Retina (tissue), 1 donor: ENCODE measurements at regions not wholly inside any gene's neighbourhood (a gene's known extent, or its start where the extent isn't known, plus 50 kb on each side); places are given as distances from the start of the nearest gene placed in this dataset.

Experiments
- DNase-seq: peaks from one replicate; pipeline ENCODE4 v3.0.0-alpha.2; 2016

DNA sequence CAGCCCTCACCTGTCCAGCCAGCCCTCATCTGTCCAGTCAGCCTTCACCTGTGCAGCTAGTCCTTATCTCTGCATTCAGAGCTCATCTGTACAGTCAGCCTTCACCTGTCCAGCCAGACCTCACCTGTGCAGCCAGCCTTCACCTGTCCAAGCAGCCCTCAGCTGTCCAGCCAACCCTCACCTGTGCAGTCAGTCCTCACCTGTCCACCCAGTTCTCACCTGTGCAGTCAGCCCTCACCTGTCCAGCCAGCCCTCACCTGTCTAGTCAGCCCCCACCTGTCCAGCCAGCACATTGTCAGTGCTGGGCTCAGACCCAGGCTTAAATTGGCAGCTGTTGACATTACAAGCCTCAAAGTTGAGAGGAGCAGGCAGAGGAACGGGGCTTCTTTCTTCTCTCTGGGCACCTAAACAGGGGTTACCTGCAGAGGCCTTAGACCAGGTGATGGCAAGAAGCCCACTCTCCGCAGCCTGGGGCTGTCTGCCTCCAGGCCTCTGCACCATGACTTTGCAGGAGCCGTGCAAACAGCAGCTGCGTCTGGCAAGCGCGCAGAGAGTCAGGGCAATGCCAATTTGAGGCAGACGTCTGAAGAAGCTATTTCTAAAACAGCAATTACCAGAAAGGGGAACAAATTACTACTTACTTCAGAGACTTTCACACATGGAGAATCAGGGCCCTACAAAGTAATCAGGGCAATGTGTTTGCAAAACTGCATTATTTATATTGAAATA lies 506.1 kb downstream of the NPHP4 start:
- DNase-seq, result no peak

GRCh38 chr1:5485436-5485835 lies 506.8 kb downstream of the NPHP4 start:
- DNase-seq, result no peak

GRCh38 chr1:5484451-5485165 lies 507.6 kb downstream of the NPHP4 start:
- no peak for DNase-seq

GRCh38 chr1:5481889-5482288 lies 510.3 kb downstream of the NPHP4 start:
- peak; percentile 75 for DNase-seq

- no peak for DNase-seq
Measured at GRCh38 chr1:5480906-5481305, 511.3 kb downstream of the NPHP4 start.

DNA sequence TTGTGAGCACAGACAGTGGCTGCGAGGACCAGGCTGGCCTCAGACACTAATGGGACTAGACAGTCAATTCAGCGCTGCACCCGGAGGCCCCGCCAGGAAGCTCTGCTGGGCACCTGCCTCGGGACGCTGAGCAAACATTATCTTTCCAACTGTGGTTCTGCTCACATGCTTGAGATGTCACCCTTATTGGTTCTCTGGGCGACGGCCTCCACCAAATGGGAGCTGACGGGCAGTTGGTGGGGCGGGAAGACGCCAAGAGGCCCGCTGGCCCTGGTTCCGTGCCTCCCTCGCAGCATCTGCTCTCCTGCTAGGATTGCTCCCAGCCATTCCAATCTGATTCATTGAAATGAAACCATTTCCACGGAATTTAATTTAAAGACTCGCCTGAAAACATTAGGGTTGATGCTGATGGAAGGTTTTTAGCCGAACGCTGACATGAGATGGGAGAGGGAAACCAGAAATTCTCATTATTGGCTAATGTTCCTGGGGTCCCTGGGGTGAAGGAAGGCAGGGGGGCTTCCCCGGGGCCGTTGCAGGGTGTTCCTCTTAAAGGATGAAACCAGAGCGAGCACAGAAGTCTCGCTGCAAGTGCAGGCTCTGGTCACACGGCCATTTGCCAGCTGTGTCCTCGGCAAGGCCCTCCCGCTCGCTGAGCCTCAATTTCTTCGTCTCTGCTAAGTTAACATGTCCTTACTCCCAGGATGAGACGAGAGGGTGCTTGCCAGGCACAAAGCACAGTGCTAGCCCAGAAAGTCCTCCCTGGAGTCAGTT lies 512.2 kb downstream of the NPHP4 start:
- DNase-seq, result peak; percentile 89

DNA sequence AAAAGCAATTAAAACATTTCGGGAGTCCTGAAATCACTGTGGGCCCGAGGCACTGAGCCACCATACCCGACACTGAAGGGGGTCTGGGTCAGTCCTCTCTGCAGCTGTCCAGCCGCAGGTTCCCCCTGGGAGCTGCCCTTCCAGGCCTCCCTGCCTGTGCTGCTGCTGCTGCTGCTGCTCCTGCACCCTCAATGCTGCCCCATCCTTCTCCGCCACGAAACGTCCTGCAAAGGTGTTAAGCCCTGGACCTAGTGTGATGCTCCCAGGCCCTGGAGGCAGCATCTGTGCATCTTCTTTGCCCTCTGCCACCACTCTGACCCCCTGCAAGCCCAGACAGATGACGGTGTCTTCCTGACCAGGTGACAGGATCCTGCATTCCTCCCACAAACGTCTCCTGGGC lies 513.3 kb downstream of the NPHP4 start:
- peak; percentile 48 for DNase-seq

- no peak for DNase-seq
Measured at GRCh38 chr1:5478156-5478695, 514.0 kb downstream of the NPHP4 start.

- DNase-seq, result peak; percentile 59
Measured at GRCh38 chr1:5477716-5478115, 514.5 kb downstream of the NPHP4 start.

GRCh38 chr1:5475572-5475971 lies 516.7 kb downstream of the NPHP4 start:
- DNase-seq, result no peak

- no peak for DNase-seq
Measured at GRCh38 chr1:5473268-5473667, 519.0 kb downstream of the NPHP4 start.

DNA sequence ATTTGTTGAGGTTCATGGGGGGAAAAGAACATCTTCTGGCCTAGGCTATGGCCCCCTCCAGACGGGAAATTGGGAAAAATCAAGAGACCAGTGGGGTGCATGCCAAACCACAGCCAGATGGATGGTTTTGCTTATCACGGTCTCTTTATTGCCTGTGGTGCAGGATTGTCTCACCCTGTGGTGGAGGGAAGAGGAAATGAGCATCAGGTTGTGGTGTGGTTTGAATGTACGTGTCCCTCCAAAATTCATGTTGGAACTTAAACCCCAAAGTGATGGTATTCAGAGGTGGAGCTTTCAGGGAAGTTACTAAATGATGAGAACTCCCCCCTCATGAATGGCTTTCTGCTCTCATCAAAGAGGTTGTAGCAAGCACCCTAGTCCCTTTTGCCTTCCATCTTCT lies 525.7 kb downstream of the NPHP4 start:
- DNase-seq, result no peak

DNA sequence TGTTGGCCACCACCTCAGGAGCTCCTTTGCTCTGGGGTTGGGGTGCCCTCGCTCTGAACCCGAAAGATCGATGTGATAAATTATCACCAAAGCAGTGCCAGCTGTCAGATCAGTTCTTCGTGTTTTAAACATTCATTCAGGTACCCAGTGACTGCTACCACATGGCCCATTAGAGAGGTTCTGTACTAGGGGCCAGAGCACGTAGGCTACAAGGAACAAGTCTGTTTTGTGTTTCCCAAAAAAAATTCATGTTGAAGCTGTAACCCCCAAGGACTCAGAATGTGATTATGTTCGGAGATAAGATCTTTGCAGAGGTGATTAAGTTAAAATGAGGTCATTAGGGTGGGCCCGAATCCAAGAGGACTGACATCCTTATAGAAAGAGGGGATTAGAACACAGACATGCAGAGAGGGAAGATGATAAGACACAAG lies 526.9 kb downstream of the NPHP4 start:
- no peak for DNase-seq

DNA sequence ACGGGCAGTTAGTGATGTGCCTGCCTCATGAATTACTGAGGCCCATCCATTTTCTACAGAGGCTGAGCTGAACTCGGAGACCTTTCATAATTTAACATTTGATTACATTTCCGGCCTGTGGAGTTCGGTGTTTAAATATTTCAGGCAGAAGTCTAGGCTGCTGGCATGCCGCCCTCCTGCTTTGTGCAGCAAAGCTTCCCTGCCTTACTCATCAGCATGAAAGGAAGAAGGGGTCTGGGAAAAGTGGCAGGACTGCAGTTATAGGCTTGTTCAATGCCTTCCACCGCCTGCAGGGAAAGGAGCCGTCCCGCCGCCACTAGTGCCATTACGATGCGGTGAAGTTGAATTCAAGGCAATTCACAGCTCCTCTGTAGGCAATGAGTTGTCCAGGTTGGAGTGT lies 527.9 kb downstream of the NPHP4 start:
- no peak for DNase-seq

DNA sequence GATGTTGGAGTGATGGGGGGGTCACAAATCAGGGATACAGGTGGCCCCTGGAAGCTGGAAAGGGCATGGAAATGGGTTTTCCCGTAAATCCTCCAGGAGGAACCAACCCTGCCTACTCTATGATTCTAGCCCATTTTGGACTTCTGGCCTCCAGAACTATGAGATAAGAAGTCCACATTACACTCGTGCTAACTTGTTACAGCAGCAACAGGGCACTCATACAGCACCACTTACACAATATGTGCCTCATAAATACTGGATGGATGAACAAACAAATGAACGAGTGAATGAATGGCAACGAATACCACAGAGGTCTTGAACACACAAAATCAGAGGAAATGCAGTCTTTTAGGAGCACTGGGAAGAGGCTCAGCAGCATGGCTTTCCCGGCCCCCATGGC lies 531.3 kb downstream of the NPHP4 start:
- no peak for DNase-seq

DNA sequence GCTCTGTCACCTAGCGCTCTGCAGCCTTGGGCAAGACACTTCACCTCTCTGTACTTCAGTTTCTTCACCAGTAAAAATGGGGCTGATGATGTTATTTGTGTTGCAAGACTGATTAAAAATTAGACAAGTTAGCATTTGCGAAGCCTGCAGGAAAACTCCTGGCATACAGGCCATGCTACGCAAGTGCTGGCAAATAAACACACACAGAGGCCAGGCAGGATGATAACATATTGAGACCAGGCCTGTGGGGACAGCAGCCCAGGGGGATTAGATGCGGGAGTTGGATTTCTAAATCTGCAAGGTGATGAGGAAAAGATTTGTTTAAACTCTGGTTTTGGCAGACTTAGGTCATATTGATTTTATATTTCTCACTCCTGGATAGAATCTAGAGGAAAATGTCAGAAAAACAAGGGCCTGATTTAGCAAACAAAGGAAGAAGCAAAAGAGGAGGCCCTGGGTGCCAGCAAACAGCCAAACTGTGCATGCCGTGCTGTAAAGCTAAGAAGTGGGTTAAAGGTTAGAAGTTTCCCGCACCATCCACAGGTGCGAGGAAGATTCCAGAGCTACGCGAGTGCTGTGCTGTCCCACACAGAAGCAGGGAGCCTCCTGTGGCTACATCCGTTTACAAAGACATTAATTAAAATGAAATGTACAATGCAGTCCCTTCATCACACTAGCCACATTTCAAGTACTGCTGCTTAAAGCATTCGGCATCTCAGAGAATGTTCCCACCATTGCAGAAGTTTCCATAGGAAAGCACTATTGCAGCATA lies 532.2 kb downstream of the NPHP4 start:
- no peak for DNase-seq

- no peak for DNase-seq
Measured at GRCh38 chr1:5458248-5458647, 534.0 kb downstream of the NPHP4 start.

DNA sequence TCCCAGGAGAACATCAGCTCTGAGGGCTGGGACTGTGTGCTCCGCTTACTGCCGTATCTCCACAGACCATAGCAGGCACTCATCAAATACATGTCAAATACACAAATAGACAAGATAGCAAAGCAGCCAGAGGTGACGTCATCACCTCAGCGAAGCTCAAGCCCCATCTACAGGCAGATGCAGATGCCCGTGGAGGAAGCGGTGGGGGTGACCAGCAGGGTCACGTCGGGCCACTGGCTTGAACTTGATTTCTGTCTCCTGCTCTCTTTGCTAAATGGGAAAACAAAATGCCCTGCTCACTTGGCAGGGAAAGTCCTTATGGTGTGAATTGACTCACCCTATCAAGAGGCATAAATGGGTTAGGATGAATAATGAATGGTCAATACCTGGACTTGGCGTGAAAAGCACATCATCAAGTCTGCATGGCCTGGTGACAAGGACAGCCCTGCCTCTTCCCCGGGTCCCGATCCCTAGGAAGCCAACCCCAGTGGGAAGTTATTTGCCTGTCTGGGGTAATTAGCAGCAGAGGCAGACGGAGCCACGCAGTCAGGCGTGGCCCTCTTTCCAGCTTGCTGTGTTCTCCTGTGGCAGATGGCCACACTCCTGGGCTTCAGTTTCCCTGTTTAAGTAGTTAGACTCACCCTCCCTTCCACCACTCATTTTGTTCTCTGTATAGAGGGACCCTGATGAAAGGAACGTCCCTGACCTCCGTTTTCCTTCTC lies 536.0 kb downstream of the NPHP4 start:
- peak; percentile 85 for DNase-seq

DNA sequence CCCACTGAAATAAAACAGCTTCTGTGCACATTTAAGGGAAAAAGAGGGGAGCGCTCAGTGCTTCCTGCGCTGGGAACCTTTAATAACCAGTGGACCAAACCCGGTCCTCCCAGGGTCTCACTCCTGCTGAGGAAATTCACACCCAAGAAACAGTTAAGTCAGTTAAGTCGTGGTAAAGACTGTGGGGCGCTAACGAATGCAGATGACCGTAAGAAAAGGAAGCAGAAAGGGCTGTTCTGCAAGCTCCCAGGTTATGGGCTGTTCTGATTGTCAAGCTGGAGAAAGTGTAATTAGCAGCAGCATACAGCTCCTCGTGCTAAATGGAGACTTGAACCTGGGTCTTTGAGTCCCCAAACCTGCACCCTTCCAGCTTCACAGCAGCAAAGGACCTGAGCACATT lies 536.6 kb downstream of the NPHP4 start:
- no peak for DNase-seq

- no peak for DNase-seq
Measured at GRCh38 chr1:5455056-5455455, 537.2 kb downstream of the NPHP4 start.

GRCh38 chr1:5453347-5453746 lies 538.9 kb downstream of the NPHP4 start:
- DNase-seq, result no peak

- no peak for DNase-seq
Measured at GRCh38 chr1:5451671-5452070, 540.6 kb downstream of the NPHP4 start.
